Hepatocyte (in vitro differentiated cells): ENCODE measurements at regions not wholly inside any gene's neighbourhood (a gene's known extent, or its start where the extent isn't known, plus 50 kb on each side); places are given as distances from the start of the nearest gene placed in this dataset.
"Not testable (repeated sequence)": the region's sequence is repeated elsewhere in the genome, so short reads cannot be mapped to it uniquely, and the experiment has no call there.

Experiments
- DNase-seq: peaks from one replicate; pipeline ENCODE4 v3.0.0-alpha.2; 2016; ENCODE audit warnings: low spot score
- H2AFZ ChIP-seq: fragments of 200-600 bp; sonication (generic); 2 replicates; pipeline ENCODE4 v1.6.0; 2016; ENCODE audit warnings: antibody characterized with exemption, mild to moderate bottlenecking
- H3K27ac ChIP-seq: fragments of 200-600 bp; sonication (generic); 2 replicates; pipeline ENCODE4 v1.5.1; 2016; ENCODE audit warnings: mild to moderate bottlenecking
- H3K27me3 ChIP-seq: fragments of 200-600 bp; sonication (generic); 2 replicates; pipeline ENCODE4 v1.6.1; 2016
- H3K36me3 ChIP-seq: fragments of 200-600 bp; sonication (generic); replicated peaks from 2 replicates; pipeline ENCODE4 v1.5.1; 2016; ENCODE audit warnings: low read depth; ENCODE audit not compliant: insufficient read depth
- H3K4me1 ChIP-seq: fragments of 200-600 bp; sonication (generic); 2 replicates; pipeline ENCODE4 v1.5.1; 2016; ENCODE audit warnings: mild to moderate bottlenecking, moderate library complexity; ENCODE audit not compliant: insufficient read depth
- H3K4me2 ChIP-seq: fragments of 200-600 bp; sonication (generic); 2 replicates; pipeline ENCODE4 v1.6.0; 2016
- H3K4me3 ChIP-seq: fragments of 200-600 bp; sonication (generic); 2 replicates; pipeline ENCODE4 v1.5.1; 2016; ENCODE audit warnings: mild to moderate bottlenecking
- H3K79me2 ChIP-seq: fragments of 200-600 bp; sonication (generic); 2 replicates; pipeline ENCODE4 v1.6.0; 2017; ENCODE audit warnings: mild to moderate bottlenecking
- H3K9me2 ChIP-seq: fragments of 200-600 bp; sonication (generic); replicated peaks from 2 replicates; pipeline ENCODE4 v1.6.0; 2017; ENCODE audit warnings: mild to moderate bottlenecking; ENCODE audit not compliant: insufficient read depth
- H3K9me3 ChIP-seq: fragments of 200-600 bp; sonication (generic); 2 replicates; pipeline ENCODE4 v1.5.1; 2016; ENCODE audit warnings: low read depth, mild to moderate bottlenecking
- H4K20me1 ChIP-seq: fragments of 200-600 bp; sonication (generic); 2 replicates; pipeline ENCODE4 v1.6.0; 2016; ENCODE audit warnings: mild to moderate bottlenecking; ENCODE audit not compliant: insufficient read depth, poor library complexity, severe bottlenecking
- EZH2 ChIP-seq: fragments of 200-600 bp; sonication (generic); IDR thresholded peaks from 2 replicates; pipeline ENCODE4 v1.6.1; 2016; ENCODE audit warnings: antibody characterized with exemption, mild to moderate bottlenecking, borderline replicate concordance
- EZH2phosphoT487 ChIP-seq: fragments of 200-600 bp; sonication (generic); IDR thresholded peaks from one replicate; pipeline ENCODE4 v1.6.1; 2018; ENCODE audit warnings: antibody characterized with exemption, mild to moderate bottlenecking, low read depth, moderate library complexity; ENCODE audit not compliant: unreplicated experiment, severe bottlenecking
- WGBS: methylation state at CpG from one replicate; pipeline ENCODE4 v1.1.6; 2016; ENCODE audit warnings: low lambda C conversion rate; ENCODE audit errors: missing lambda C conversion rate; 5-methylcytosine and 5-hydroxymethylcytosine counted together
- TF ChIP-seq, protein P1 (sequence below): fragments of 200-600 bp; sonication (generic); IDR thresholded peaks from 2 replicates; pipeline ENCODE4 v1.5.1; 2016; ENCODE audit warnings: antibody characterized with exemption, mild to moderate bottlenecking; ENCODE audit not compliant: poor library complexity

DNA sequence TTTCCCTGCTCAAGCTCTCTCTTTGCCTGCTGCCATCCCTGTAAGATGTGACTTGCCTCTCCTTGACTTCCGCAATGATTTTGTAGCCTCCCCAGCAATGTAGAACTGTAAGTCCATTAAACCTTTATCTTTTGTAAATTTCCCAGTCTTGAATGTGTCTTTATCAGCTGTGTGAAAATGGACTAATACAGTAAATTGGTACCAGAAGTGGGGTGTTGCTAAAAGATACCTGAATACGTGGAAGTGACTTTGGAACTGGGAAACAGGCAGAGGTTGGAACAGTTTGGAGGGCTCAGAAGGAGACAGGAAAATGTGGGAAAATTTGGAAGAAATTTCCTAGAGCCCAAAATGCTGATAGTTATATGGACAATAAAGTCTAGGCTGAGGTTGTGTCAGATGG, 184.6 kb upstream of the EEF2KMT start:
- H2AFZ ChIP-seq, H3K9me2 ChIP-seq, H3K9me3 ChIP-seq, H3K36me3 ChIP-seq, H3K27me3 ChIP-seq, H3K79me2 ChIP-seq, H3K4me1 ChIP-seq, H3K27ac ChIP-seq, H3K4me2 ChIP-seq, DNase-seq, H3K4me3 ChIP-seq, H4K20me1 ChIP-seq: not testable (repeated sequence)
- 92% methylated on average over 2 of the region's 2 CpGs for WGBS

DNA sequence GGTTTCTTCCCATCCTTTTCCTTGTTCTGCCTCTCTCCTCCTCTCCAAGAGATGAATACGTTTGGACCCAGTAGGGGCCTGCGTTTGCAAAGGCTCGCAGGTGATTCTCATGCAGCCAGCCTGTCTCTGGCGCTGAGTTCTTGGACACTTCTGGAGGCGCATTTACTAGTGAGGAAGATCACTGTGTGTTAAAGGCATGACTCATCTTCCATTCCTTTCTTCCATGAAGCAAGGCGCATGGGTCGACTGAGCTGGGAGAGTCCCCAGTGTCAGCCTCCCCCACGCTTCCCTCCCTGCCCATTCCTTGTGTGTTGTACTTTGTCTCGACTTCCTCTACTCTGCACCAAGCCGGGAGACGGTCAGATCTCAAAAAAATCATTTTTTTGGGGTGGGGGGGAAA, 159.9 kb upstream of the EEF2KMT start:
- no peaks in the 10 kb centered on the region for H3K4me1 ChIP-seq
- no peak overlapping the region for H3K4me2 ChIP-seq
- H3K27ac ChIP-seq, result no peak overlapping the region
- H3K9me3 ChIP-seq, result no peaks in the 10 kb centered on the region
- no peaks in the 10 kb centered on the region for H3K36me3 ChIP-seq
- no peaks in the 10 kb centered on the region for H3K9me2 ChIP-seq
- no peaks in the 10 kb centered on the region for H3K27me3 ChIP-seq
- H3K79me2 ChIP-seq, result no peaks in the 10 kb centered on the region
- H4K20me1 ChIP-seq, result no peaks in the 10 kb centered on the region
- WGBS, result 61% methylated on average over 11 of the region's 11 CpGs
- DNase-seq, result no peak
- no peak overlapping the region for H3K4me3 ChIP-seq
- TF ChIP-seq, protein P1, sequence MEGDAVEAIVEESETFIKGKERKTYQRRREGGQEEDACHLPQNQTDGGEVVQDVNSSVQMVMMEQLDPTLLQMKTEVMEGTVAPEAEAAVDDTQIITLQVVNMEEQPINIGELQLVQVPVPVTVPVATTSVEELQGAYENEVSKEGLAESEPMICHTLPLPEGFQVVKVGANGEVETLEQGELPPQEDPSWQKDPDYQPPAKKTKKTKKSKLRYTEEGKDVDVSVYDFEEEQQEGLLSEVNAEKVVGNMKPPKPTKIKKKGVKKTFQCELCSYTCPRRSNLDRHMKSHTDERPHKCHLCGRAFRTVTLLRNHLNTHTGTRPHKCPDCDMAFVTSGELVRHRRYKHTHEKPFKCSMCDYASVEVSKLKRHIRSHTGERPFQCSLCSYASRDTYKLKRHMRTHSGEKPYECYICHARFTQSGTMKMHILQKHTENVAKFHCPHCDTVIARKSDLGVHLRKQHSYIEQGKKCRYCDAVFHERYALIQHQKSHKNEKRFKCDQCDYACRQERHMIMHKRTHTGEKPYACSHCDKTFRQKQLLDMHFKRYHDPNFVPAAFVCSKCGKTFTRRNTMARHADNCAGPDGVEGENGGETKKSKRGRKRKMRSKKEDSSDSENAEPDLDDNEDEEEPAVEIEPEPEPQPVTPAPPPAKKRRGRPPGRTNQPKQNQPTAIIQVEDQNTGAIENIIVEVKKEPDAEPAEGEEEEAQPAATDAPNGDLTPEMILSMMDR, result no peak
- no peak for TF ChIP-seq EZH2phosphoT487
- H2AFZ ChIP-seq, result no peak overlapping the region

DNA sequence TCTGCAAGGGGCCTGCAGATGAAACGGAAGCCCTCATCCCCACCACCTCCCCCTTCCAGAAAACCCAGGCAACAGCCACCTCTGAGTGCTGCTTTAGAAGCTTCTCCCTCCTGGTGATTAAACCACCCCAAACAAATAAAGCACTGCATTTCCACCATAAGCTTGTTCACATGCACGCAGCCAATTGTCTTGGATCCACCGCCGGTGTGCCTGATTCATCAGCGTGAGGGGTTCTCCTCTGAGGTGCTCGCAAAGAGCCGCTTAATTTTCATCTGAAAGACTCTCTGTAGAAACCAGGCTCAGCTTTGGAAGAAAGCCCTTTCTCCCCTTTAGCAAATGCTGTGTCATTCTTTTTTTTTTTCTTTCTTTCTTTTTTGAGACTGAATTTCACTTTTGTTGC, 155.2 kb upstream of the EEF2KMT start:
- TF ChIP-seq EZH2phosphoT487, result no peak
- TF ChIP-seq EZH2, result no peak
- TF ChIP-seq, protein P1, result no peak
- Histone ChIP-seq H3K4me2 (no peak overlapping the region), H4K20me1 (no peaks in the 10 kb centered on the region), H3K79me2 (no peaks in the 10 kb centered on the region), H2AFZ (no peak overlapping the region), H3K9me2 (no peaks in the 10 kb centered on the region), H3K36me3 (no peaks in the 10 kb centered on the region), H3K4me1 (no peaks in the 10 kb centered on the region), H3K27ac (no peak overlapping the region), H3K27me3 (no peaks in the 10 kb centered on the region), H3K9me3 (no peaks in the 10 kb centered on the region), H3K4me3 (no peak overlapping the region)
- no peak for DNase-seq
- WGBS, result 22% methylated on average over 7 of the region's 7 CpGs

DNA sequence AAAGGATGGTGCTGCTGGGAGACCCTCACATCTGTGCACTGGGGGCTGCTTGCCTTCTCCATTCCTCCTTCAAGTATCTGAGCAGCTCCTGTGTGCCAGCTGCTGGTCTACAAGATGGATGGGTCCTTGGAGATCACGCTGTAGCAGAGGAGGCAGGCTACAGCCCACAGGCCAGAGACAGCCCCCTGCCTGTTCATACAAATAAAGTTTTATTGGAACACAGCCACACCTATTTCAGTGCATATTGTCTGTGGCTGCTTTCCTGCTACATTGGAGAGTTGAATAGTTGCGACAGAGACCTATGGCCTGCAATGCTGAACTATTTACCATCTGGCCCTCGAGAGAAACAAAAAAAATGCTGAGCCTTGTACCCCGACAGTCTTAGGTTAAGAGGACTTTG, 149.8 kb upstream of the EEF2KMT start:
- H2AFZ ChIP-seq, H3K79me2 ChIP-seq, H3K9me3 ChIP-seq, H3K9me2 ChIP-seq, H3K27ac ChIP-seq, H4K20me1 ChIP-seq, H3K36me3 ChIP-seq, DNase-seq, H3K4me2 ChIP-seq, H3K4me3 ChIP-seq, H3K27me3 ChIP-seq, H3K4me1 ChIP-seq: not testable (repeated sequence)
- WGBS, result 67% methylated on average over 4 of the region's 4 CpGs

DNA sequence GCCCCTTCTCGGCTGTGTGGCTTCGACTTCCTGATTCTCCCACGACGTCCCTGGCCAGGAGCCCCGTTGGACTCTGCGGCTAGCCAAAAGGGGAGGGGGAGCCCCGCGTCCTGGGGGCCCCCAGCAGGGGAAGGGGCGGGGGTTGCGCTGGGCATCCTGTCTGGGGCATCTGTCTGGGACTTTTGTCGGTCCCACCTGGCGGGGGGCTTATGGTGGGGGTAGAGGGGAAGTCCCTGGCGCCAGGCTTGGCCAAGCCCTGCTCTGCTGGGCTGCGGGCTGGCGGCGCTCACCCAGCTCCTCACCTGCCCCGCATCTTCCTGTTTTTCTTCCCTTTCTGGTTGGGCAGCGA, 142.7 kb upstream of the EEF2KMT start:
- H3K4me3 ChIP-seq, DNase-seq, H4K20me1 ChIP-seq, H3K4me1 ChIP-seq, H3K36me3 ChIP-seq, H3K27ac ChIP-seq, H3K79me2 ChIP-seq, H3K9me2 ChIP-seq, H3K9me3 ChIP-seq, H3K27me3 ChIP-seq, H2AFZ ChIP-seq: not testable (repeated sequence)
- H3K4me2 ChIP-seq, result peak overlapping the region; percentile 87
- WGBS, result 4% methylated on average over 4 of the region's 18 CpGs
